Cardiac fibroblast (primary cell): ENCODE measurements at regions not wholly inside any gene's neighbourhood (a gene's known extent, or its start where the extent isn't known, plus 50 kb on each side); places are given as distances from the start of the nearest gene placed in this dataset.
"Not testable (repeated sequence)": the region's sequence is repeated elsewhere in the genome, so short reads cannot be mapped to it uniquely, and the experiment has no call there.

Source experiments
- DNase-seq, 2 donors: peaks; one replicate each; pipeline versions ENCODE4 v3.0.0 to v3.0.0-alpha.2; 2010; ENCODE audit warnings: low read depth in 2 of 2
- H3K4me3 ChIP-seq, 2 donors: replicated peaks in 1 of 2; 1 replicate in 1 of 2; 2 replicates in 1 of 2; pipeline ENCODE4 v1.5.1; 2011; ENCODE audit warnings: low read depth in 2 of 2, low read length in 2 of 2, mild to moderate bottlenecking in 2 of 2, moderate library complexity in 1 of 2
- TF ChIP-seq, protein P1 (sequence below): IDR thresholded peaks from one replicate; pipeline ENCODE4 v1.5.1; 2011; ENCODE audit warnings: low read depth, mild to moderate bottlenecking, low read length, inconsistent platforms

GRCh38 chrX:25503826-25504225, 488.1 kb upstream of the ARX start:
- no peak overlapping the region for H3K4me3 ChIP-seq
- DNase-seq, result no peak
- TF ChIP-seq, protein P1, sequence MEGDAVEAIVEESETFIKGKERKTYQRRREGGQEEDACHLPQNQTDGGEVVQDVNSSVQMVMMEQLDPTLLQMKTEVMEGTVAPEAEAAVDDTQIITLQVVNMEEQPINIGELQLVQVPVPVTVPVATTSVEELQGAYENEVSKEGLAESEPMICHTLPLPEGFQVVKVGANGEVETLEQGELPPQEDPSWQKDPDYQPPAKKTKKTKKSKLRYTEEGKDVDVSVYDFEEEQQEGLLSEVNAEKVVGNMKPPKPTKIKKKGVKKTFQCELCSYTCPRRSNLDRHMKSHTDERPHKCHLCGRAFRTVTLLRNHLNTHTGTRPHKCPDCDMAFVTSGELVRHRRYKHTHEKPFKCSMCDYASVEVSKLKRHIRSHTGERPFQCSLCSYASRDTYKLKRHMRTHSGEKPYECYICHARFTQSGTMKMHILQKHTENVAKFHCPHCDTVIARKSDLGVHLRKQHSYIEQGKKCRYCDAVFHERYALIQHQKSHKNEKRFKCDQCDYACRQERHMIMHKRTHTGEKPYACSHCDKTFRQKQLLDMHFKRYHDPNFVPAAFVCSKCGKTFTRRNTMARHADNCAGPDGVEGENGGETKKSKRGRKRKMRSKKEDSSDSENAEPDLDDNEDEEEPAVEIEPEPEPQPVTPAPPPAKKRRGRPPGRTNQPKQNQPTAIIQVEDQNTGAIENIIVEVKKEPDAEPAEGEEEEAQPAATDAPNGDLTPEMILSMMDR, result no peak

DNA sequence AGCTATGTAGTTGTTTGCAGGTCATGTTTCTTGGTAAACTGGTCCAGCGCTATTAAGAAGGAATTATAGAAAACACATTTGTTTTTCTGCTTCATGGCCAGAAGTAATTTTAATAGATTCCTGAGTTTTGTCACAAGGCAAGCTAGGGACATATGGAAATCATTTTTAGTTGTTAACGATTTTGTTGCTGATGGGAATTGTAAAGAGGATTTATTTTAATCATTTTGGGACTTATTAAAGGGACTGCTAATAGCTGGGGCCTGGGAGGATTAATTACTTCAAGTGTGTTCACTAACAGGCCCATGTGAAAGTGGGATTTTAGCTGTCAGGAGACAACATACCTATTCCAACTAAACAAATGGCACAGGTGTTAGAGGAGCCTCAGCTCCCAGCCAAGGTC, 492.0 kb upstream of the ARX start:
- H3K4me3 ChIP-seq, result no peak overlapping the region
- no peak for DNase-seq

GRCh38 chrX:25519258-25519657, 503.5 kb upstream of the ARX start:
- H3K4me3 ChIP-seq, result no peak overlapping the region
- TF ChIP-seq, protein P1, result no peak
- DNase-seq, result peak in 1 of 2 donors; percentile 13

More for the DNA sequence above, 492.0 kb upstream of the ARX start:
- TF ChIP-seq, protein P1, result no peak

- DNase-seq, H3K4me3 ChIP-seq: not testable (repeated sequence)
Measured at GRCh38 chrX:25522443-25523010, 506.8 kb upstream of the ARX start.

- TF ChIP-seq, protein P1, result peak; percentile 35
- DNase-seq, result peak; percentile 66 to 69
- no peak overlapping the region for H3K4me3 ChIP-seq
Measured at GRCh38 chrX:25523574-25524540, 508.1 kb upstream of the ARX start.

GRCh38 chrX:25527156-25527555, 511.4 kb upstream of the ARX start:
- TF ChIP-seq, protein P1, result no peak
- H3K4me3 ChIP-seq, result no peak overlapping the region
- DNase-seq, result no peak

GRCh38 chrX:25527596-25527995, 511.8 kb upstream of the ARX start:
- no peak overlapping the region for H3K4me3 ChIP-seq
- TF ChIP-seq, protein P1, result no peak
- no peak for DNase-seq
